ENCODE measurements at regions not wholly inside any gene's neighbourhood (a gene's known extent, or its start where the extent isn't known, plus 50 kb on each side); places are given as distances from the start of the nearest gene placed in this dataset.

DNA sequence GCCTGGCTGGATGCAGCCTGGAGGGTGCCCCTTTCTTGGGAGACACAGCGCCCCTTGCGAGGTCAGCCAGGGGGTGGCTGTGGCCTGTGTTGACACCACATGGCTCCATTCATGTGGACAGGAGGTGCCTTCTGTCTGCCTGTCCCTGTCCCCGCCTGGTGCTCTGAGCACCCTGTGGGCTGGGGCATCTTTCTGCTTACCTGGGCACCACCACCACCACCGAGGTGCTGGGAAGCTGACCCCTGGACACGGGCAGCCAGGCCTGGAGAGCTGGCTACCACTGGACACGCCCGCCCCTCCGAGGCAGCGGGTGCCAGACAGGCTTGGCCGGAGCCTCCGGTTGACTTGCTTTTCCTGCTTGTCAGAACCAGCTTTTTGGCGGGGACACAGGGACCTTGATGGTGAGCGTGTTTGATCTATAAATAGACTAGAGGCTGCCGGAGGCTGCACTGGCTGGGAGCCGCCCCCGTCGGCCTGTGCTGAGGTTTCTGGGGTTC, 121.3 kb upstream of the GSE1 start:
- POLR2A ChIA-PET: no interaction called here
- WGBS (ENCODE audit: low lambda C conversion rate): 80% methylated on average over 2 of the region's 17 CpGs
- H4K20me1 ChIP-seq (ENCODE audit: insufficient read depth): 0 out of 2 replicates have a peak, but pooled peaks cover 4% of the 10 kb centered on the region

DNA sequence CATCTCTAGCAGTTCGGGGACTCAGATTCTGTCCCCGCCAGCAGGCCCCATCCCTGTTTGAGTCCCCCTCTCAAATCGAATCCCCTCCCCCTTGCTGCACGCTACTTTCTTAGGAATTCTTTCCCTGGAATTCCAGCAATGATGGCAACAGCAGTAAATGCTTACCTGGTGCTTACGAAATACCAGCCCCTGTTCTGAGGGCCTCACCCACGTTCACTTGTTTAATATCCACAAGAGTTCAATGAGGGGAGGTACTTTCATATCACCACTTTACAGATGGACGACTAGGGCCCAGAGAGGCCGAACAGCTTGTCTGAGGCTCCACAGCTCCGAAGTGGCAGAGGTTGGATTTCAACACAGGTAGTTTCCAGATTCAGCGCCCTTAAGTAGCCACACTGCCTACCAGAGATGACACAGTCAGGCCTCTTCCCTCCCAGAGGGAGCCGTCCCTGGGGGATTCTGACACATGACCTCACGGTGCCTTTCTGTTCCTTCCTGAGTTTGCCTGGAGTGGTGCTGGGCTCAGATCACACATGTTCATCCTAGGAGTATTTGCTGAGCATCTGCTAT, 120.7 kb upstream of the GSE1 start:
- Histone ChIP-seq H3K9me2 (no peaks in the 10 kb centered on the region), H4K20me1 (ENCODE audit: insufficient read depth) (0 out of 2 replicates have a peak, but pooled peaks cover 4% of the 10 kb centered on the region), H3K4me1 (ENCODE audit: control insufficient read depth in 1 of 2, insufficient read depth in 2 of 2, low read depth in 1 of 2, low read length in 1 of 2) (peaks cover 0 to 14% of the 10 kb centered on the region in 2 experiments; a peak in 1 of 4 replicates), H3K9ac (no peak overlapping the region), H2AFZ (ENCODE audit: low read depth) (no peak overlapping the region), H3K4me2 (no peak overlapping the region), H3K27me3 (ENCODE audit: insufficient read depth) (no peaks in the 10 kb centered on the region), H3K9me3 (no peaks in the 10 kb centered on the region), H3K27ac (ENCODE audit: low read depth in 2 of 2, low read length in 1 of 2) (no peak overlapping the region), H3K36me3 (replicated peaks in 1 of 2; ENCODE audit: control insufficient read depth in 1 of 2, insufficient read depth in 2 of 2, low read length in 1 of 2) (no peaks in the 10 kb centered on the region), H3F3A (replicated peaks; ENCODE audit: insufficient read depth) (no peaks in the 10 kb centered on the region), H3K79me2 (ENCODE audit: insufficient read depth) (no peaks in the 10 kb centered on the region), H3K4me3 (ENCODE audit: low read depth in 2 of 2, low read length in 1 of 2) (no peak overlapping the region)
- TF ChIP-seq, protein P1, sequence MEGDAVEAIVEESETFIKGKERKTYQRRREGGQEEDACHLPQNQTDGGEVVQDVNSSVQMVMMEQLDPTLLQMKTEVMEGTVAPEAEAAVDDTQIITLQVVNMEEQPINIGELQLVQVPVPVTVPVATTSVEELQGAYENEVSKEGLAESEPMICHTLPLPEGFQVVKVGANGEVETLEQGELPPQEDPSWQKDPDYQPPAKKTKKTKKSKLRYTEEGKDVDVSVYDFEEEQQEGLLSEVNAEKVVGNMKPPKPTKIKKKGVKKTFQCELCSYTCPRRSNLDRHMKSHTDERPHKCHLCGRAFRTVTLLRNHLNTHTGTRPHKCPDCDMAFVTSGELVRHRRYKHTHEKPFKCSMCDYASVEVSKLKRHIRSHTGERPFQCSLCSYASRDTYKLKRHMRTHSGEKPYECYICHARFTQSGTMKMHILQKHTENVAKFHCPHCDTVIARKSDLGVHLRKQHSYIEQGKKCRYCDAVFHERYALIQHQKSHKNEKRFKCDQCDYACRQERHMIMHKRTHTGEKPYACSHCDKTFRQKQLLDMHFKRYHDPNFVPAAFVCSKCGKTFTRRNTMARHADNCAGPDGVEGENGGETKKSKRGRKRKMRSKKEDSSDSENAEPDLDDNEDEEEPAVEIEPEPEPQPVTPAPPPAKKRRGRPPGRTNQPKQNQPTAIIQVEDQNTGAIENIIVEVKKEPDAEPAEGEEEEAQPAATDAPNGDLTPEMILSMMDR (IDR thresholded peaks at IDR 0.05): no peak
- TF ChIP-seq RFX5 (IDR thresholded peaks at IDR 0.05; ENCODE audit: low read length) (no peak), NFIC (IDR thresholded peaks at IDR 0.05; ENCODE audit: borderline replicate concordance) (no peak), EP300 (IDR thresholded peaks at IDR 0.05; ENCODE audit: borderline replicate concordance in 1 of 2, low read depth in 1 of 2, low read length in 1 of 2) (no peak), JUND (IDR thresholded peaks at IDR 0.05) (no peak), EZH2phosphoT487 (IDR thresholded peaks at IDR 0.05; ENCODE audit: borderline replicate concordance, low read depth) (no peak), FOXM1 (IDR thresholded peaks at IDR 0.05; ENCODE audit: low read depth) (no peak)
- TF ChIP-seq, protein P2, sequence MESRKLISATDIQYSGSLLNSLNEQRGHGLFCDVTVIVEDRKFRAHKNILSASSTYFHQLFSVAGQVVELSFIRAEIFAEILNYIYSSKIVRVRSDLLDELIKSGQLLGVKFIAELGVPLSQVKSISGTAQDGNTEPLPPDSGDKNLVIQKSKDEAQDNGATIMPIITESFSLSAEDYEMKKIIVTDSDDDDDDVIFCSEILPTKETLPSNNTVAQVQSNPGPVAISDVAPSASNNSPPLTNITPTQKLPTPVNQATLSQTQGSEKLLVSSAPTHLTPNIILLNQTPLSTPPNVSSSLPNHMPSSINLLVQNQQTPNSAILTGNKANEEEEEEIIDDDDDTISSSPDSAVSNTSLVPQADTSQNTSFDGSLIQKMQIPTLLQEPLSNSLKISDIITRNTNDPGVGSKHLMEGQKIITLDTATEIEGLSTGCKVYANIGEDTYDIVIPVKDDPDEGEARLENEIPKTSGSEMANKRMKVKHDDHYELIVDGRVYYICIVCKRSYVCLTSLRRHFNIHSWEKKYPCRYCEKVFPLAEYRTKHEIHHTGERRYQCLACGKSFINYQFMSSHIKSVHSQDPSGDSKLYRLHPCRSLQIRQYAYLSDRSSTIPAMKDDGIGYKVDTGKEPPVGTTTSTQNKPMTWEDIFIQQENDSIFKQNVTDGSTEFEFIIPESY (IDR thresholded peaks at IDR 0.05; ENCODE audit: borderline replicate concordance, low read depth): no peak
- no peak for DNase-seq
- POLR2A ChIA-PET: no interaction called here
- CTCF ChIA-PET: interaction anchor here (0.6 to 1.3 kb wide), 3 partner anchors 61 to 219 kb away, joined by 3 to 4 read pairs (median 3); no protein-coding TSS in a partner anchor
- WGBS (ENCODE audit: low lambda C conversion rate): 90% methylated on average over 12 of the region's 12 CpGs

More for the DNA sequence above, 121.3 kb upstream of the GSE1 start:
- CTCF ChIA-PET: interaction anchor here (0.7 to 1.9 kb wide), 8 partner anchors 10 to 159 kb away, joined by 3 to 8 read pairs (median 3); no protein-coding TSS in a partner anchor
- Histone ChIP-seq H3F3A (replicated peaks; ENCODE audit: insufficient read depth) (no peaks in the 10 kb centered on the region), H3K9me3 (no peaks in the 10 kb centered on the region), H3K79me2 (ENCODE audit: insufficient read depth) (no peaks in the 10 kb centered on the region), H3K4me1 (ENCODE audit: control insufficient read depth in 1 of 2, insufficient read depth in 2 of 2, low read depth in 1 of 2, low read length in 1 of 2) (peaks cover 0 to 14% of the 10 kb centered on the region in 2 experiments; a peak in 1 of 4 replicates), H3K9ac (no peak overlapping the region), H3K36me3 (replicated peaks in 1 of 2; ENCODE audit: control insufficient read depth in 1 of 2, insufficient read depth in 2 of 2, low read length in 1 of 2) (no peaks in the 10 kb centered on the region), H3K27me3 (ENCODE audit: insufficient read depth) (no peaks in the 10 kb centered on the region), H3K27ac (ENCODE audit: low read depth in 2 of 2, low read length in 1 of 2) (no peak overlapping the region), H3K4me2 (no peak overlapping the region), H2AFZ (ENCODE audit: low read depth) (no peak overlapping the region), H3K9me2 (no peaks in the 10 kb centered on the region), H3K4me3 (ENCODE audit: low read depth in 2 of 2, low read length in 1 of 2) (no peak overlapping the region)
- TF ChIP-seq MEF2A (IDR thresholded peaks at IDR 0.05; ENCODE audit: borderline replicate concordance, low read depth): no peak
- no peak for TF ChIP-seq ELF1 (IDR thresholded peaks at IDR 0.05)
- TF ChIP-seq NFIC (IDR thresholded peaks at IDR 0.05; ENCODE audit: borderline replicate concordance): no peak
- DNase-seq: no peak
